ENCODE measurements at regions not wholly inside any gene's neighbourhood (a gene's known extent, or its start where the extent isn't known, plus 50 kb on each side); places are given as distances from the start of the nearest gene placed in this dataset.

DNA sequence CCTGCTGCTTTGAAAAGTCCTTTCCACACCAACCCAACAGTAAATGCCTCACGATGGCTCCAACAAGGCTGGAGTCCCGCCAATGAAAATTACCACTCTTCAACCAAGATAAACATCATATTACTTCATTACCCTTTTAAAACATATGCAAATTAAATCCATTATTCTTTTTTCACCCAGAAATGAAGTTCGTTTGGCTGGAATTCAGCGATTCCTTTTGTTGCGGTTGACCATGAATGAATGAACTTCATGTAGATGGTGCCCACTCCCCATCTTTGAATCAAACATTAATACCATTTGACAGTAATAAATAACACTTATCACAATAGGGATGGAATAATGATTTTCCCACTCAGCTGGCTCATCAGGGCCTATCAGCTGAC, 211.5 kb upstream of the TOX3 start:
- TF ChIP-seq ZNF248 (tag by site-specific recombination; IDR thresholded peaks at IDR 0.05) (no peak), BCL11A (tag by site-specific recombination; IDR thresholded peaks at IDR 0.05; ENCODE audit: low read depth) (no peak), SALL2 (tag by site-specific recombination; IDR thresholded peaks at IDR 0.05; ENCODE audit: borderline replicate concordance) (no peak), ZNF677 (tag by site-specific recombination; IDR thresholded peaks at IDR 0.05) (no peak), ZNF423 (tag by site-specific recombination; IDR thresholded peaks at IDR 0.05) (no peak)
- TF ChIP-seq, protein P1, sequence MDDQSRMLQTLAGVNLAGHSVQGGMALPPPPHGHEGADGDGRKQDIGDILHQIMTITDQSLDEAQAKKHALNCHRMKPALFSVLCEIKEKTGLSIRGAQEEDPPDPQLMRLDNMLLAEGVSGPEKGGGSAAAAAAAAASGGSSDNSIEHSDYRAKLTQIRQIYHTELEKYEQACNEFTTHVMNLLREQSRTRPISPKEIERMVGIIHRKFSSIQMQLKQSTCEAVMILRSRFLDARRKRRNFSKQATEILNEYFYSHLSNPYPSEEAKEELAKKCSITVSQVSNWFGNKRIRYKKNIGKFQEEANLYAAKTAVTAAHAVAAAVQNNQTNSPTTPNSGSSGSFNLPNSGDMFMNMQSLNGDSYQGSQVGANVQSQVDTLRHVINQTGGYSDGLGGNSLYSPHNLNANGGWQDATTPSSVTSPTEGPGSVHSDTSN (CRISPR knock-in tag; IDR thresholded peaks at IDR 0.05): no peak
- TF ChIP-seq, protein P2, sequence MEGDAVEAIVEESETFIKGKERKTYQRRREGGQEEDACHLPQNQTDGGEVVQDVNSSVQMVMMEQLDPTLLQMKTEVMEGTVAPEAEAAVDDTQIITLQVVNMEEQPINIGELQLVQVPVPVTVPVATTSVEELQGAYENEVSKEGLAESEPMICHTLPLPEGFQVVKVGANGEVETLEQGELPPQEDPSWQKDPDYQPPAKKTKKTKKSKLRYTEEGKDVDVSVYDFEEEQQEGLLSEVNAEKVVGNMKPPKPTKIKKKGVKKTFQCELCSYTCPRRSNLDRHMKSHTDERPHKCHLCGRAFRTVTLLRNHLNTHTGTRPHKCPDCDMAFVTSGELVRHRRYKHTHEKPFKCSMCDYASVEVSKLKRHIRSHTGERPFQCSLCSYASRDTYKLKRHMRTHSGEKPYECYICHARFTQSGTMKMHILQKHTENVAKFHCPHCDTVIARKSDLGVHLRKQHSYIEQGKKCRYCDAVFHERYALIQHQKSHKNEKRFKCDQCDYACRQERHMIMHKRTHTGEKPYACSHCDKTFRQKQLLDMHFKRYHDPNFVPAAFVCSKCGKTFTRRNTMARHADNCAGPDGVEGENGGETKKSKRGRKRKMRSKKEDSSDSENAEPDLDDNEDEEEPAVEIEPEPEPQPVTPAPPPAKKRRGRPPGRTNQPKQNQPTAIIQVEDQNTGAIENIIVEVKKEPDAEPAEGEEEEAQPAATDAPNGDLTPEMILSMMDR (tag by site-specific recombination; IDR thresholded peaks at IDR 0.05): no peak

All from HEK293 (cell line).